Natural killer cell treated with Interleukin-12 subunit alpha and Interleukin-12 subunit beta and Interleukin-15 and Interleukin-18, amount 100 ng/mL, for 72 hours (primary cell): ENCODE measurements at regions not wholly inside any gene's neighbourhood (a gene's known extent, or its start where the extent isn't known, plus 50 kb on each side); places are given as distances from the start of the nearest gene placed in this dataset.

Experiments used
- ATAC-seq, 2 donors: fragments of 150-1000 bp; cut with Tn5 transposase in 1 of 2; sonication (Bioruptor Pico), chemical (Tn5 transposase) in 1 of 2; 2 replicates each; pipeline ENCODE4 v1.10.0; 2021
- DNase-seq: peaks from one replicate; pipeline ENCODE4 v3.0.0; 2022; ENCODE audit warnings: low spot score
- H3K27ac Mint-ChIP-seq, 2 donors: 1 replicate in 1 of 2; 2 replicates in 1 of 2; pipeline ENCODE4 v1.8.0; 2022; ENCODE audit warnings: mixed read lengths in 2 of 2, mild to moderate bottlenecking in 1 of 2, moderate library complexity in 1 of 2
- H3K27me3 Mint-ChIP-seq, 2 donors: 1 replicate in 1 of 2; 2 replicates in 1 of 2; pipeline ENCODE4 v1.8.0; 2022; ENCODE audit warnings: mixed read lengths in 2 of 2
- H3K36me3 Mint-ChIP-seq: one replicate; pipeline ENCODE4 v1.8.0; 2022; ENCODE audit warnings: mixed read lengths
- H3K4me1 Mint-ChIP-seq, 2 donors: 1 replicate in 1 of 2; 2 replicates in 1 of 2; pipeline ENCODE4 v1.8.0; 2022; ENCODE audit warnings: low read depth in 2 of 2, mixed read lengths in 2 of 2, mild to moderate bottlenecking in 1 of 2
- H3K4me3 Mint-ChIP-seq: one replicate; pipeline ENCODE4 v1.8.0; 2022; ENCODE audit warnings: mixed read lengths
- H3K9me3 Mint-ChIP-seq: 2 replicates; pipeline ENCODE4 v1.8.0; 2022; ENCODE audit warnings: mixed read lengths

- Mint-ChIP-seq H3K4me1 (no peaks in the 10 kb centered on the region), H3K9me3 (no peaks in the 10 kb centered on the region), H3K27me3 (no peaks in the 10 kb centered on the region), H3K27ac (no peak overlapping the region), H3K4me3 (no peak overlapping the region), H3K36me3 (no peaks in the 10 kb centered on the region)
- ATAC-seq (no peak), DNase-seq (no peak)
These were observed 242.1 kb upstream of the MYT1L start for GRCh38 chr2:2573205-2573604.

- no peaks in the 10 kb centered on the region for H3K4me1 Mint-ChIP-seq
- no peaks in the 10 kb centered on the region for H3K36me3 Mint-ChIP-seq
- H3K4me3 Mint-ChIP-seq: no peak overlapping the region
- H3K27me3 Mint-ChIP-seq: no peaks in the 10 kb centered on the region
- ATAC-seq (no peak), DNase-seq (no peak)
- H3K27ac Mint-ChIP-seq: no peak overlapping the region
- H3K9me3 Mint-ChIP-seq: no peaks in the 10 kb centered on the region
These were observed 241.5 kb upstream of the MYT1L start for GRCh38 chr2:2572393-2573204.

- no peak for ATAC-seq
- no peak for DNase-seq
- H3K27ac Mint-ChIP-seq: no peak overlapping the region
- no peaks in the 10 kb centered on the region for H3K4me1 Mint-ChIP-seq
- no peaks in the 10 kb centered on the region for H3K27me3 Mint-ChIP-seq
- H3K9me3 Mint-ChIP-seq: no peaks in the 10 kb centered on the region
- no peak overlapping the region for H3K4me3 Mint-ChIP-seq
- no peaks in the 10 kb centered on the region for H3K36me3 Mint-ChIP-seq
These were observed 240.5 kb upstream of the MYT1L start for GRCh38 chr2:2571301-2572150.

- H3K27ac Mint-ChIP-seq: no peak overlapping the region
- H3K4me3 Mint-ChIP-seq: no peak overlapping the region
- H3K36me3 Mint-ChIP-seq: no peaks in the 10 kb centered on the region
- no peak for ATAC-seq
- H3K4me1 Mint-ChIP-seq: no peaks in the 10 kb centered on the region
- no peak for DNase-seq
- no peaks in the 10 kb centered on the region for H3K27me3 Mint-ChIP-seq
- no peaks in the 10 kb centered on the region for H3K9me3 Mint-ChIP-seq
These were observed 239.8 kb upstream of the MYT1L start for GRCh38 chr2:2570871-2571270.

GRCh38 chr2:2570360-2570759 is 239.3 kb upstream of the MYT1L start:
- ATAC-seq: no peak
- H3K9me3 Mint-ChIP-seq: no peaks in the 10 kb centered on the region
- DNase-seq: no peak

GRCh38 chr2:2569836-2570235 is 238.8 kb upstream of the MYT1L start:
- DNase-seq (no peak), ATAC-seq (no peak)
- no peak overlapping the region for H3K27ac Mint-ChIP-seq
- no peaks in the 10 kb centered on the region for H3K36me3 Mint-ChIP-seq
- no peak overlapping the region for H3K4me3 Mint-ChIP-seq
- H3K9me3 Mint-ChIP-seq: no peaks in the 10 kb centered on the region
- no peaks in the 10 kb centered on the region for H3K27me3 Mint-ChIP-seq
- H3K4me1 Mint-ChIP-seq: no peaks in the 10 kb centered on the region

More at GRCh38 chr2:2570360-2570759, 239.3 kb upstream of the MYT1L start:
- Mint-ChIP-seq H3K4me1 (no peaks in the 10 kb centered on the region), H3K4me3 (no peak overlapping the region), H3K27ac (no peak overlapping the region), H3K36me3 (no peaks in the 10 kb centered on the region), H3K27me3 (no peaks in the 10 kb centered on the region)

- Mint-ChIP-seq H3K9me3 (no peaks in the 10 kb centered on the region), H3K27ac (no peak overlapping the region), H3K36me3 (no peaks in the 10 kb centered on the region), H3K4me3 (no peak overlapping the region), H3K27me3 (no peaks in the 10 kb centered on the region), H3K4me1 (no peaks in the 10 kb centered on the region)
- ATAC-seq (no peak), DNase-seq (no peak)
These were observed 238.2 kb upstream of the MYT1L start for GRCh38 chr2:2569306-2569705.

- H3K4me3 Mint-ChIP-seq: no peak overlapping the region
- H3K4me1 Mint-ChIP-seq: no peaks in the 10 kb centered on the region
- no peaks in the 10 kb centered on the region for H3K36me3 Mint-ChIP-seq
- DNase-seq (no peak), ATAC-seq (no peak)
- H3K27me3 Mint-ChIP-seq: no peaks in the 10 kb centered on the region
- H3K27ac Mint-ChIP-seq: no peak overlapping the region
- H3K9me3 Mint-ChIP-seq: no peaks in the 10 kb centered on the region
These were observed 237.3 kb upstream of the MYT1L start for GRCh38 chr2:2568411-2568810.

- no peak for ATAC-seq
- Mint-ChIP-seq H3K36me3 (no peaks in the 10 kb centered on the region), H3K27me3 (no peaks in the 10 kb centered on the region), H3K4me1 (no peaks in the 10 kb centered on the region), H3K27ac (no peak overlapping the region), H3K4me3 (no peak overlapping the region), H3K9me3 (no peaks in the 10 kb centered on the region)
- DNase-seq: no peak
These were observed 236.7 kb upstream of the MYT1L start for GRCh38 chr2:2567776-2568175.

GRCh38 chr2:2566396-2567323 is 235.6 kb upstream of the MYT1L start:
- DNase-seq (no peak), ATAC-seq (no peak)
- H3K36me3 Mint-ChIP-seq: no peaks in the 10 kb centered on the region
- no peaks in the 10 kb centered on the region for H3K9me3 Mint-ChIP-seq
- H3K4me1 Mint-ChIP-seq: no peaks in the 10 kb centered on the region
- H3K27ac Mint-ChIP-seq: no peak overlapping the region
- no peaks in the 10 kb centered on the region for H3K27me3 Mint-ChIP-seq
- H3K4me3 Mint-ChIP-seq: no peak overlapping the region

GRCh38 chr2:2565671-2566070 is 234.6 kb upstream of the MYT1L start:
- Mint-ChIP-seq H3K27me3 (no peaks in the 10 kb centered on the region), H3K4me3 (no peak overlapping the region), H3K27ac (no peak overlapping the region), H3K9me3 (no peaks in the 10 kb centered on the region), H3K36me3 (no peaks in the 10 kb centered on the region), H3K4me1 (no peaks in the 10 kb centered on the region)
- no peak for ATAC-seq
- DNase-seq: no peak

GRCh38 chr2:2564300-2565078 is 233.4 kb upstream of the MYT1L start:
- no peaks in the 10 kb centered on the region for H3K9me3 Mint-ChIP-seq
- no peak for DNase-seq
- no peak overlapping the region for H3K4me3 Mint-ChIP-seq
- no peaks in the 10 kb centered on the region for H3K36me3 Mint-ChIP-seq
- no peak for ATAC-seq
- no peaks in the 10 kb centered on the region for H3K27me3 Mint-ChIP-seq
- no peak overlapping the region for H3K27ac Mint-ChIP-seq
- H3K4me1 Mint-ChIP-seq: no peaks in the 10 kb centered on the region

- Mint-ChIP-seq H3K9me3 (no peaks in the 10 kb centered on the region), H3K36me3 (no peaks in the 10 kb centered on the region), H3K4me1 (no peaks in the 10 kb centered on the region), H3K4me3 (no peak overlapping the region), H3K27me3 (no peaks in the 10 kb centered on the region), H3K27ac (no peak overlapping the region)
- DNase-seq (no peak), ATAC-seq (no peak)
These were observed 232.3 kb upstream of the MYT1L start for GRCh38 chr2:2563309-2563860.
